HepG2 (cell line): ENCODE measurements at regions not wholly inside any gene's neighbourhood (a gene's known extent, or its start where the extent isn't known, plus 50 kb on each side); places are given as distances from the start of the nearest gene placed in this dataset.

Experiments used
- ATAC-seq: fragments of 200-7000 bp; cut with Tn5 transposase; 3 replicates; pipeline ENCODE4 v1.9.1; 2020; ENCODE audit warnings: mild to moderate bottlenecking, moderate library complexity
- BruUV-seq: library from RNA; stranded (reverse); fragments of 400-500 nt; replicated peaks from 2 replicates; lab custom pipeline; 2021; lab: Mats Ljungman, UMichigan
- CTCF ChIA-PET: fragments of 300-600 bp; formaldehyde crosslinking; extraction: SDS; loops from one replicate; lab custom pipeline; 2021; ENCODE audit warnings: low total read pairs, inconsistent platforms, low intra/inter-chr PET ratio; lab: Yijun Ruan, JAX
- POLR2A ChIA-PET: fragments of 350-600 bp; sonication (Branson Sonifier 250); formaldehyde crosslinking; loops from one replicate; lab custom pipeline; 2020; ENCODE audit warnings: antibody characterized with exemption, inconsistent platforms; lab: Yijun Ruan, JAX
- DNase-seq: peaks from one replicate; pipeline ENCODE4 v3.0.0-alpha.2; 2015; ENCODE audit warnings: low spot score
- FAIRE-seq: peaks from 3 replicates; lab custom pipeline; 2011; peaks lifted over from hg19 to GRCh38; lab: Jason Lieb, UNC
- H2AFZ ChIP-seq: one replicate; pipeline ENCODE4 v1.6.1; 2011; ENCODE audit warnings: low read length, inconsistent platforms
- H3K27ac ChIP-seq: fragments of 300-600 bp; 3 replicates; pipeline ENCODE4 v1.8.0; 2011; ENCODE audit warnings: mixed run types, mild to moderate bottlenecking, mixed read lengths, low read length, inconsistent platforms; ENCODE audit not compliant: insufficient read depth; ENCODE audit errors: extremely low read length
- H3K27me3 ChIP-seq, 2 experiments: fragments of 200-600 bp in 1 of 2; 2 replicates in 1 of 2; 3 replicates in 1 of 2; pipeline versions ENCODE4 v1.6.0 to v1.8.0; 2011; ENCODE audit warnings: low read length in 2 of 2, mild to moderate bottlenecking in 2 of 2, moderate library complexity in 2 of 2, inconsistent platforms in 1 of 2; ENCODE audit not compliant: insufficient read depth in 2 of 2, control insufficient read depth in 1 of 2
- H3K36me3 ChIP-seq, 2 experiments: fragments of 200-600 bp in 1 of 2; replicated peaks in 1 of 2; 2 replicates in 1 of 2; 3 replicates in 1 of 2; pipeline versions ENCODE4 v1.5.1 to v1.8.0; 2011; ENCODE audit warnings: low read length in 2 of 2, inconsistent platforms in 1 of 2; ENCODE audit not compliant: insufficient read depth in 2 of 2, control insufficient read depth in 1 of 2
- H3K4me1 ChIP-seq: 2 replicates; pipeline ENCODE4 v1.5.1; 2012; ENCODE audit warnings: low read length, inconsistent platforms; ENCODE audit not compliant: insufficient read depth
- H3K4me2 ChIP-seq: 2 replicates; pipeline ENCODE4 v1.6.0; 2011; ENCODE audit warnings: low read depth, low read length, inconsistent platforms
- H3K4me3 ChIP-seq, 3 experiments: fragments of 200-600 bp in 1 of 3; sonication (generic), shearing (Covaris generic) in 1 of 3; replicated peaks in 1 of 3; 2 replicates each; pipeline ENCODE4 v1.5.1; 2011 to 2016; ENCODE audit warnings: low read length in 3 of 3, inconsistent platforms in 2 of 3, low read depth in 2 of 3, mild to moderate bottlenecking in 2 of 3, control low read depth in 1 of 3, mixed read lengths in 1 of 3; ENCODE audit not compliant: insufficient read depth in 1 of 3
- H3K79me2 ChIP-seq: one replicate; pipeline ENCODE4 v1.6.1; 2011; ENCODE audit warnings: low read length, inconsistent platforms; ENCODE audit not compliant: insufficient read depth
- H3K9ac ChIP-seq: 2 replicates; pipeline ENCODE4 v1.6.0; 2011; ENCODE audit warnings: mild to moderate bottlenecking, low read depth, low read length, inconsistent platforms; ENCODE audit not compliant: insufficient read depth
- H3K9me3 ChIP-seq: 2 replicates; pipeline ENCODE4 v1.5.1; 2012; ENCODE audit warnings: mild to moderate bottlenecking, low read length
- H4K20me1 ChIP-seq: 2 replicates; pipeline ENCODE4 v1.6.0; 2011; ENCODE audit warnings: inconsistent platforms, mild to moderate bottlenecking, low read length, moderate library complexity; ENCODE audit not compliant: insufficient read depth
- FOXJ3 ChIP-seq: sonication (generic); formaldehyde crosslinking; IDR thresholded peaks from 2 replicates; pipeline ENCODE4 v1.4.0; 2020; ENCODE audit warnings: missing genetic modification reagents, mild to moderate bottlenecking, borderline replicate concordance
- JUND ChIP-seq: sonication (generic); formaldehyde crosslinking; IDR thresholded peaks from 2 replicates; pipeline ENCODE4 v1.8.0; 2022; ENCODE audit warnings: mild to moderate bottlenecking, missing genetic modification reagents
- PHF8 ChIP-seq: sonication (generic); formaldehyde crosslinking; IDR thresholded peaks from 2 replicates; pipeline ENCODE4 v1.5.0; 2020; ENCODE audit warnings: missing genetic modification reagents
- SKI ChIP-seq: fragments of 450-650 bp; IDR thresholded peaks from one replicate; pipeline ENCODE4 v1.6.1; 2018; ENCODE audit warnings: mild to moderate bottlenecking; ENCODE audit not compliant: partially characterized antibody
- STAG1 ChIP-seq: sonication (generic); formaldehyde crosslinking; IDR thresholded peaks from 2 replicates; pipeline ENCODE4 v1.4.0; 2020; ENCODE audit warnings: missing genetic modification reagents
- ZNF484 ChIP-seq: sonication (generic); formaldehyde crosslinking; IDR thresholded peaks from 2 replicates; pipeline ENCODE4 v1.5.1; 2020; ENCODE audit warnings: mild to moderate bottlenecking, low read depth, missing genetic modification reagents, borderline replicate concordance
- WGBS: methylation state at CpG from one replicate; pipeline ENCODE4 v1.1.6; 2017; ENCODE audit warnings: low lambda C conversion rate; 5-methylcytosine and 5-hydroxymethylcytosine counted together
- in situ Hi-C: cut with HindIII; loops from 2 replicates; pipeline ENCODE4 v1.10.0; 2017; ENCODE audit warnings: low pct_unique_long_range_greater_than_20kb; ENCODE audit not compliant: extremely low pct_ligation_motif_present
- intact Hi-C: fragments of 100-400 bp; cut with micrococcal nuclease; formaldehyde crosslinking; loops from one replicate; pipeline ENCODE4 v1.10.0; 2022; ENCODE audit not compliant: unreplicated experiment
- TF ChIP-seq, protein P1 (sequence below): sonication (generic); formaldehyde crosslinking; IDR thresholded peaks from 2 replicates; pipeline ENCODE4 v1.5.0; 2020; ENCODE audit warnings: mild to moderate bottlenecking, missing genetic modification reagents, moderate library complexity
- TF ChIP-seq, protein P2 (sequence below): sonication (generic); formaldehyde crosslinking; IDR thresholded peaks from 2 replicates; pipeline ENCODE4 v1.5.0; 2020; ENCODE audit warnings: missing genetic modification reagents
- TF ChIP-seq, protein P3 (sequence below): sonication (generic); formaldehyde crosslinking; IDR thresholded peaks from 2 replicates; pipeline ENCODE4 v1.5.1; 2020; ENCODE audit warnings: missing genetic modification reagents, mild to moderate bottlenecking, borderline replicate concordance

DNA sequence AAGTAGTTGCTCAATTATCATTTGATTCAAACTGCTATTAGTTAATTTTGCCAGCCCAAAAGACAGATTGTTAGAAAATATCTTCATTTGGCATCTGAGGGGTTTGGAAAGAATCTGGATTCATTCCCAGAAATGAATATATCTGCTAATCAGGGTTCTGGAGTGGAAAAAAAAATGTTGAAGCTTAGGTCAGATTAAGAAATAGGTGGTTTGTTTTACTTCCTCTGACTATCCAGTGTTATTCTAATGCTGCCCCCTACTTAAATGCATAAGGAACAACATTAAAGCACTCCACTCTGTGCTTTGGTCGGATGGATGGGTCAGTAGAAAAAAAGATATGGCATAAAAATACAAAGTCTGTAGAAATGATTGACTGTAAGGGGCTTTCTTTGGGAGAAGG is 89.0 kb downstream of the LUZP4 start:
- peak; percentile 18; the same call in 1 of the 2 replicates for TF ChIP-seq STAG1 (CRISPR knock-in tag)
- no peak for TF ChIP-seq PHF8 (CRISPR knock-in tag)
- TF ChIP-seq, protein P1, sequence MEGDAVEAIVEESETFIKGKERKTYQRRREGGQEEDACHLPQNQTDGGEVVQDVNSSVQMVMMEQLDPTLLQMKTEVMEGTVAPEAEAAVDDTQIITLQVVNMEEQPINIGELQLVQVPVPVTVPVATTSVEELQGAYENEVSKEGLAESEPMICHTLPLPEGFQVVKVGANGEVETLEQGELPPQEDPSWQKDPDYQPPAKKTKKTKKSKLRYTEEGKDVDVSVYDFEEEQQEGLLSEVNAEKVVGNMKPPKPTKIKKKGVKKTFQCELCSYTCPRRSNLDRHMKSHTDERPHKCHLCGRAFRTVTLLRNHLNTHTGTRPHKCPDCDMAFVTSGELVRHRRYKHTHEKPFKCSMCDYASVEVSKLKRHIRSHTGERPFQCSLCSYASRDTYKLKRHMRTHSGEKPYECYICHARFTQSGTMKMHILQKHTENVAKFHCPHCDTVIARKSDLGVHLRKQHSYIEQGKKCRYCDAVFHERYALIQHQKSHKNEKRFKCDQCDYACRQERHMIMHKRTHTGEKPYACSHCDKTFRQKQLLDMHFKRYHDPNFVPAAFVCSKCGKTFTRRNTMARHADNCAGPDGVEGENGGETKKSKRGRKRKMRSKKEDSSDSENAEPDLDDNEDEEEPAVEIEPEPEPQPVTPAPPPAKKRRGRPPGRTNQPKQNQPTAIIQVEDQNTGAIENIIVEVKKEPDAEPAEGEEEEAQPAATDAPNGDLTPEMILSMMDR (CRISPR knock-in tag): 0 out of 2 replicates have a peak, but pooled peaks have one; percentile 6
- Histone ChIP-seq H4K20me1 (no peaks in the 10 kb centered on the region), H3K4me1 (no peaks in the 10 kb centered on the region), H3K4me2 (no peak overlapping the region), H3K27me3 (no peaks in the 10 kb centered on the region; a peak in 1 of 5 replicates), H3K36me3 (no peaks in the 10 kb centered on the region), H3K9me3 (no peaks in the 10 kb centered on the region), H3K9ac (no peak overlapping the region), H3K27ac (no peak overlapping the region), H2AFZ (no peak overlapping the region), H3K4me3 (no peak overlapping the region), H3K79me2 (no peaks in the 10 kb centered on the region)
- intact Hi-C loops: no loop called here
- DNase-seq: no peak
- WGBS: 5% methylated on average over 1 of the region's 1 CpG
- FAIRE-seq: no peak
- POLR2A ChIA-PET: no interaction called here
- in situ Hi-C loops: no loop called here
- CTCF ChIA-PET: no interaction called here
- BruUV-seq: no TSS peak
- no peak for ATAC-seq

GRCh38 chrX:115387327-115387726 is 97.8 kb downstream of the LUZP4 start:
- POLR2A ChIA-PET: no interaction called here
- Histone ChIP-seq H3K36me3 (no peaks in the 10 kb centered on the region), H3K4me3 (no peak overlapping the region), H3K27me3 (no peaks in the 10 kb centered on the region), H3K4me2 (no peak overlapping the region), H3K79me2 (no peaks in the 10 kb centered on the region), H3K9ac (no peak overlapping the region), H3K9me3 (no peaks in the 10 kb centered on the region), H3K4me1 (peaks cover 32% of the 10 kb centered on the region), H3K27ac (no peak overlapping the region), H2AFZ (no peak overlapping the region), H4K20me1 (no peaks in the 10 kb centered on the region)
- DNase-seq (no peak), ATAC-seq (no peak), FAIRE-seq (no peak)
- CTCF ChIA-PET: no interaction called here
- 81% methylated on average over 2 of the region's 2 CpGs for WGBS
- BruUV-seq: no TSS peak
- no peak for TF ChIP-seq FOXJ3
- TF ChIP-seq SKI: no peak
- TF ChIP-seq, protein P2, sequence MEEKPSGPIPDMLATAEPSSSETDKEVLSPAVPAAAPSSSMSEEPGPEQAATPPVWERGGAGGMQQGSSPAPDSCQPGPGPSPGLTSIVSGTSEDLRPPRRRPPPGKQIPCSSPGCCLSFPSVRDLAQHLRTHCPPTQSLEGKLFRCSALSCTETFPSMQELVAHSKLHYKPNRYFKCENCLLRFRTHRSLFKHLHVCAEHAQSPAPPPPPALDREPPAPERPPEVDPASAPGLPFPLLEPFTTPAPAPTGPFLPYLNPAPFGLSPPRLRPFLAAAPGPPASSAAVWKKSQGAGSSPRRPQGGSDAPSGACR (CRISPR knock-in tag): no peak
- no peak for TF ChIP-seq JUND (CRISPR knock-in tag)
- TF ChIP-seq, protein P3, sequence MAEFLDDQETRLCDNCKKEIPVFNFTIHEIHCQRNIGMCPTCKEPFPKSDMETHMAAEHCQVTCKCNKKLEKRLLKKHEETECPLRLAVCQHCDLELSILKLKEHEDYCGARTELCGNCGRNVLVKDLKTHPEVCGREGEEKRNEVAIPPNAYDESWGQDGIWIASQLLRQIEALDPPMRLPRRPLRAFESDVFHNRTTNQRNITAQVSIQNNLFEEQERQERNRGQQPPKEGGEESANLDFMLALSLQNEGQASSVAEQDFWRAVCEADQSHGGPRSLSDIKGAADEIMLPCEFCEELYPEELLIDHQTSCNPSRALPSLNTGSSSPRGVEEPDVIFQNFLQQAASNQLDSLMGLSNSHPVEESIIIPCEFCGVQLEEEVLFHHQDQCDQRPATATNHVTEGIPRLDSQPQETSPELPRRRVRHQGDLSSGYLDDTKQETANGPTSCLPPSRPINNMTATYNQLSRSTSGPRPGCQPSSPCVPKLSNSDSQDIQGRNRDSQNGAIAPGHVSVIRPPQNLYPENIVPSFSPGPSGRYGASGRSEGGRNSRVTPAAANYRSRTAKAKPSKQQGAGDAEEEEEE (CRISPR knock-in tag): no peak
- TF ChIP-seq ZNF484: no peak
- in situ Hi-C loops (no loop called here), intact Hi-C loops (loop anchor here (10.0 kb wide), 1 partner anchor 1657 kb away; no protein-coding TSS in a partner anchor)
